Tibial artery (tissue), 4 donors: ENCODE measurements at regions not wholly inside any gene's neighbourhood (a gene's known extent, or its start where the extent isn't known, plus 50 kb on each side); places are given as distances from the start of the nearest gene placed in this dataset.
"Not testable (repeated sequence)": the region's sequence is repeated elsewhere in the genome, so short reads cannot be mapped to it uniquely, and the experiment has no call there.

Experiments used
- DNase-seq, 2 donors: peaks; one replicate each; pipeline ENCODE4 v3.0.0-alpha.2; 2019
- H3K27ac ChIP-seq, 2 donors: fragments of 200-600 bp; sonication (generic) in 1 of 2; 1 replicate in 1 of 2; 2 replicates in 1 of 2; pipeline ENCODE4 v1.5.1; 2018 to 2019; ENCODE audit warnings: mild to moderate bottlenecking in 1 of 2
- H3K27me3 ChIP-seq, 2 donors: fragments of 200-600 bp; sonication (generic) in 1 of 2; one replicate each; pipeline versions ENCODE4 v1.5.1 to v1.6.0; 2016 to 2019
- H3K36me3 ChIP-seq, 3 donors: fragments of 200-600 bp; sonication (generic) in 2 of 3; one replicate each; pipeline ENCODE4 v1.5.1; 2016 to 2019; ENCODE audit warnings: mild to moderate bottlenecking in 2 of 3
- H3K4me1 ChIP-seq, 4 donors: fragments of 200-600 bp; sonication (generic) in 2 of 4; 1 replicate in 3 of 4; 2 replicates in 1 of 4; pipeline ENCODE4 v1.5.1; 2016 to 2019
- H3K4me3 ChIP-seq, 2 donors: fragments of 200-600 bp; sonication (generic) in 1 of 2; 1 replicate in 1 of 2; 2 replicates in 1 of 2; pipeline ENCODE4 v1.5.1; 2018 to 2019; ENCODE audit warnings: mild to moderate bottlenecking in 2 of 2
- H3K9me3 ChIP-seq, 3 donors: fragments of 200-600 bp; sonication (generic) in 1 of 3; one replicate each; pipeline ENCODE4 v1.5.1; 2016 to 2019
- CTCF ChIP-seq, 2 experiments: fragments of 200-600 bp in 1 of 2; fragments of 450-650 bp in 1 of 2; IDR thresholded peaks; one replicate each; pipeline ENCODE4 v1.5.1; 2017 to 2019; ENCODE audit warnings: antibody characterized with exemption in 2 of 2, mild to moderate bottlenecking in 1 of 2, moderate library complexity in 1 of 2
- intact Hi-C: fragments of 100-400 bp; cut with DNase I; formaldehyde crosslinking; loops from one replicate; pipeline ENCODE4 v1.15.0; 2023; ENCODE audit warnings: low total_unique reads

GRCh38 chr10:21427804-21428481 is 97.5 kb downstream of the SKIDA1 start:
- Histone ChIP-seq H3K9me3 (peaks cover 0 to 6% (median 6%) of the 10 kb centered on the region in 3 donors), H3K27me3 (no peaks in the 10 kb centered on the region), H3K36me3 (no peaks in the 10 kb centered on the region), H3K27ac (no peak overlapping the region), H3K4me3 (no peak overlapping the region), H3K4me1 (no peaks in the 10 kb centered on the region)
- intact Hi-C loops = no loop called here
- no peak for DNase-seq
- no peak for TF ChIP-seq CTCF (IDR thresholded peaks at IDR 0.05)

GRCh38 chr10:21424459-21424861 is 101.0 kb downstream of the SKIDA1 start:
- intact Hi-C loops = no loop called here
- TF ChIP-seq CTCF (IDR thresholded peaks at IDR 0.05) = no peak
- Histone ChIP-seq H3K9me3 (peaks cover 0 to 6% (median 6%) of the 10 kb centered on the region in 3 donors), H3K4me1 (no peaks in the 10 kb centered on the region), H3K27me3 (no peaks in the 10 kb centered on the region), H3K27ac (no peak overlapping the region), H3K36me3 (no peaks in the 10 kb centered on the region), H3K4me3 (no peak overlapping the region)
- no peak for DNase-seq

- H3K4me1 ChIP-seq = no peaks in the 10 kb centered on the region
- H3K36me3 ChIP-seq = no peaks in the 10 kb centered on the region
- DNase-seq = no peak
- no peak overlapping the region for H3K27ac ChIP-seq
- no peak overlapping the region for H3K4me3 ChIP-seq
- no peak for TF ChIP-seq CTCF (IDR thresholded peaks at IDR 0.05)
- intact Hi-C loops = no loop called here
- no peaks in the 10 kb centered on the region for H3K27me3 ChIP-seq
- peaks cover 0 to 6% (median 6%) of the 10 kb centered on the region in 3 donors for H3K9me3 ChIP-seq
These were observed 101.6 kb downstream of the SKIDA1 start for GRCh38 chr10:21423850-21424249.

GRCh38 chr10:21423338-21423737 is 102.1 kb downstream of the SKIDA1 start:
- no peaks in the 10 kb centered on the region for H3K4me1 ChIP-seq
- no peaks in the 10 kb centered on the region for H3K36me3 ChIP-seq
- no peak for TF ChIP-seq CTCF (IDR thresholded peaks at IDR 0.05)
- DNase-seq = no peak
- H3K27ac ChIP-seq = no peak overlapping the region
- H3K4me3 ChIP-seq = no peak overlapping the region
- H3K27me3 ChIP-seq = no peaks in the 10 kb centered on the region
- peaks cover 0 to 6% (median 6%) of the 10 kb centered on the region in 3 donors for H3K9me3 ChIP-seq
- intact Hi-C loops = no loop called here

GRCh38 chr10:21421794-21422193 is 103.7 kb downstream of the SKIDA1 start:
- H3K27ac ChIP-seq = no peak overlapping the region
- intact Hi-C loops = no loop called here
- peaks cover 0 to 4% (median 2%) of the 10 kb centered on the region in 3 donors for H3K9me3 ChIP-seq
- TF ChIP-seq CTCF (IDR thresholded peaks at IDR 0.05) = no peak
- H3K4me1 ChIP-seq = no peaks in the 10 kb centered on the region
- H3K36me3 ChIP-seq = no peaks in the 10 kb centered on the region
- H3K4me3 ChIP-seq = no peak overlapping the region
- no peak for DNase-seq
- no peaks in the 10 kb centered on the region for H3K27me3 ChIP-seq

GRCh38 chr10:21421016-21421415 is 104.5 kb downstream of the SKIDA1 start:
- intact Hi-C loops = no loop called here
- TF ChIP-seq CTCF (IDR thresholded peaks at IDR 0.05) = no peak
- Histone ChIP-seq H3K4me3 (no peak overlapping the region), H3K27ac (no peak overlapping the region), H3K36me3 (no peaks in the 10 kb centered on the region), H3K9me3 (no peaks in the 10 kb centered on the region), H3K27me3 (no peaks in the 10 kb centered on the region), H3K4me1 (no peaks in the 10 kb centered on the region)
- no peak for DNase-seq

- H3K9me3 ChIP-seq, H3K4me1 ChIP-seq, H3K36me3 ChIP-seq, H3K27ac ChIP-seq, intact Hi-C loops, H3K4me3 ChIP-seq, DNase-seq, H3K27me3 ChIP-seq: not testable (repeated sequence)
These were observed 106.4 kb downstream of the SKIDA1 start for GRCh38 chr10:21418981-21419576.
